ENCODE measurements at regions not wholly inside any gene's neighbourhood (a gene's known extent, or its start where the extent isn't known, plus 50 kb on each side); places are given as distances from the start of the nearest gene placed in this dataset.

GRCh38 chr4:128636906-128637305 is 172.6 kb upstream of the JADE1 start:
- TF ChIP-seq IRF1 (CRISPR knock-in tag; IDR thresholded peaks at IDR 0.05): no peak
- no peak for TF ChIP-seq CTCF (IDR thresholded peaks at IDR 0.05)
- TF ChIP-seq ATF6 (CRISPR knock-in tag; IDR thresholded peaks at IDR 0.05): no peak
- TF ChIP-seq SP1 (CRISPR knock-in tag; conservative IDR thresholded peaks at IDR 0.05): no peak
- TF ChIP-seq CREB1 (CRISPR knock-in tag; IDR thresholded peaks at IDR 0.05): no peak
- no peak for TF ChIP-seq ATF2 (CRISPR knock-in tag; IDR thresholded peaks at IDR 0.05; ENCODE audit: borderline replicate concordance, low read depth)
